ENCODE measurements at regions not wholly inside any gene's neighbourhood (a gene's known extent, or its start where the extent isn't known, plus 50 kb on each side); places are given as distances from the start of the nearest gene placed in this dataset.
"Not testable (repeated sequence)": the region's sequence is repeated elsewhere in the genome, so short reads cannot be mapped to it uniquely, and the experiment has no call there.

- no peak for DNase-seq
- H3K36me3 Mint-ChIP-seq: no peaks in the 10 kb centered on the region
- POLR2A ChIA-PET: no interaction called here
- no peak overlapping the region for H3K27ac Mint-ChIP-seq
- H3K4me1 Mint-ChIP-seq (ENCODE audit: low read depth): no peaks in the 10 kb centered on the region
- peaks cover 14% of the 10 kb centered on the region for H3K27me3 Mint-ChIP-seq
- CTCF ChIA-PET: no interaction called here
- H3K4me3 Mint-ChIP-seq: no peak overlapping the region
- intact Hi-C loops (cut with micrococcal nuclease): no loop called here
- no peaks in the 10 kb centered on the region for H3K9me3 Mint-ChIP-seq
Measured at GRCh38 chr15:81785679-81786078, 260.1 kb downstream of the MEX3B start.

GRCh38 chr15:81785181-81785580, 260.6 kb downstream of the MEX3B start:
- no peak overlapping the region for H3K27ac Mint-ChIP-seq
- H3K4me3 Mint-ChIP-seq: no peak overlapping the region
- no peaks in the 10 kb centered on the region for H3K9me3 Mint-ChIP-seq
- no peaks in the 10 kb centered on the region for H3K4me1 Mint-ChIP-seq (ENCODE audit: low read depth)
- H3K27me3 Mint-ChIP-seq: peaks cover 17% of the 10 kb centered on the region
- DNase-seq: no peak
- intact Hi-C loops (cut with micrococcal nuclease): no loop called here
- POLR2A ChIA-PET: no interaction called here
- H3K36me3 Mint-ChIP-seq: no peaks in the 10 kb centered on the region
- CTCF ChIA-PET: no interaction called here

GRCh38 chr15:81784751-81785150, 261.1 kb downstream of the MEX3B start:
- Mint-ChIP-seq H3K27ac (no peak overlapping the region), H3K27me3 (peaks cover 17% of the 10 kb centered on the region), H3K36me3 (no peaks in the 10 kb centered on the region), H3K9me3 (no peaks in the 10 kb centered on the region), H3K4me1 (ENCODE audit: low read depth) (no peaks in the 10 kb centered on the region), H3K4me3 (no peak overlapping the region)
- ChIA-PET CTCF (no interaction called here), POLR2A (no interaction called here)
- DNase-seq: no peak
- intact Hi-C loops (cut with micrococcal nuclease): no loop called here

- H3K9me3 Mint-ChIP-seq: no peaks in the 10 kb centered on the region
- H3K27ac Mint-ChIP-seq: no peak overlapping the region
- ChIA-PET CTCF (no interaction called here), POLR2A (no interaction called here)
- H3K27me3 Mint-ChIP-seq: peaks cover 14% of the 10 kb centered on the region
- no peaks in the 10 kb centered on the region for H3K36me3 Mint-ChIP-seq
- H3K4me3 Mint-ChIP-seq: no peak overlapping the region
- DNase-seq: no peak
- intact Hi-C loops (cut with micrococcal nuclease): no loop called here
- H3K4me1 Mint-ChIP-seq (ENCODE audit: low read depth): no peaks in the 10 kb centered on the region
Measured at GRCh38 chr15:81783586-81783985, 262.2 kb downstream of the MEX3B start.

GRCh38 chr15:81783076-81783475, 262.7 kb downstream of the MEX3B start:
- H3K27me3 Mint-ChIP-seq: peaks cover 14% of the 10 kb centered on the region
- no peak for DNase-seq
- ChIA-PET POLR2A (no interaction called here), CTCF (no interaction called here)
- no peaks in the 10 kb centered on the region for H3K9me3 Mint-ChIP-seq
- no peaks in the 10 kb centered on the region for H3K4me1 Mint-ChIP-seq (ENCODE audit: low read depth)
- intact Hi-C loops (cut with micrococcal nuclease): no loop called here
- H3K36me3 Mint-ChIP-seq: no peaks in the 10 kb centered on the region
- H3K27ac Mint-ChIP-seq: no peak overlapping the region
- no peak overlapping the region for H3K4me3 Mint-ChIP-seq

GRCh38 chr15:81781395-81781794, 264.4 kb downstream of the MEX3B start:
- DNase-seq: no peak
- H3K9me3 Mint-ChIP-seq: no peaks in the 10 kb centered on the region
- H3K27ac Mint-ChIP-seq: no peak overlapping the region
- no peaks in the 10 kb centered on the region for H3K4me1 Mint-ChIP-seq (ENCODE audit: low read depth)
- CTCF ChIA-PET: no interaction called here
- POLR2A ChIA-PET: no interaction called here
- H3K27me3 Mint-ChIP-seq: peaks cover 13% of the 10 kb centered on the region
- H3K36me3 Mint-ChIP-seq: no peaks in the 10 kb centered on the region
- intact Hi-C loops (cut with micrococcal nuclease): no loop called here
- H3K4me3 Mint-ChIP-seq: no peak overlapping the region

GRCh38 chr15:81780966-81781365, 264.9 kb downstream of the MEX3B start:
- POLR2A ChIA-PET: no interaction called here
- CTCF ChIA-PET: no interaction called here
- intact Hi-C loops (cut with micrococcal nuclease): no loop called here
- H3K4me1 Mint-ChIP-seq (ENCODE audit: low read depth): no peaks in the 10 kb centered on the region
- H3K27me3 Mint-ChIP-seq: peaks cover 13% of the 10 kb centered on the region
- H3K9me3 Mint-ChIP-seq: no peaks in the 10 kb centered on the region
- no peak overlapping the region for H3K27ac Mint-ChIP-seq
- no peak for DNase-seq
- H3K4me3 Mint-ChIP-seq: no peak overlapping the region
- H3K36me3 Mint-ChIP-seq: no peaks in the 10 kb centered on the region

GRCh38 chr15:81779181-81779580, 266.6 kb downstream of the MEX3B start:
- Mint-ChIP-seq H3K4me1 (ENCODE audit: low read depth) (no peaks in the 10 kb centered on the region), H3K36me3 (no peaks in the 10 kb centered on the region), H3K4me3 (no peak overlapping the region), H3K27ac (no peak overlapping the region), H3K27me3 (peaks cover 13% of the 10 kb centered on the region), H3K9me3 (no peaks in the 10 kb centered on the region)
- ChIA-PET CTCF (no interaction called here), POLR2A (no interaction called here)
- intact Hi-C loops (cut with micrococcal nuclease): no loop called here
- no peak for DNase-seq

- Mint-ChIP-seq H3K27me3 (peaks cover 13% of the 10 kb centered on the region), H3K4me1 (ENCODE audit: low read depth) (no peaks in the 10 kb centered on the region), H3K4me3 (no peak overlapping the region), H3K9me3 (no peaks in the 10 kb centered on the region), H3K36me3 (no peaks in the 10 kb centered on the region), H3K27ac (no peak overlapping the region)
- ChIA-PET CTCF (no interaction called here), POLR2A (no interaction called here)
- DNase-seq: no peak
- intact Hi-C loops (cut with micrococcal nuclease): no loop called here
Measured at GRCh38 chr15:81777546-81777945, 268.3 kb downstream of the MEX3B start.

GRCh38 chr15:81776976-81777375, 268.8 kb downstream of the MEX3B start:
- ChIA-PET CTCF (no interaction called here), POLR2A (no interaction called here)

GRCh38 chr15:81775779-81776178, 270.0 kb downstream of the MEX3B start:
- CTCF ChIA-PET; H3K36me3 Mint-ChIP-seq; H3K4me1 Mint-ChIP-seq (ENCODE audit: low read depth); H3K9me3 Mint-ChIP-seq; H3K27ac Mint-ChIP-seq; intact Hi-C loops (cut with micrococcal nuclease); DNase-seq; POLR2A ChIA-PET; H3K27me3 Mint-ChIP-seq; H3K4me3 Mint-ChIP-seq: not testable (repeated sequence)

More at GRCh38 chr15:81776976-81777375, 268.8 kb downstream of the MEX3B start:
- Mint-ChIP-seq H3K4me1 (ENCODE audit: low read depth) (no peaks in the 10 kb centered on the region), H3K4me3 (no peak overlapping the region), H3K9me3 (no peaks in the 10 kb centered on the region), H3K36me3 (no peaks in the 10 kb centered on the region), H3K27ac (no peak overlapping the region), H3K27me3 (peaks cover 12% of the 10 kb centered on the region)
- intact Hi-C loops (cut with micrococcal nuclease): no loop called here
- DNase-seq: no peak

- POLR2A ChIA-PET: no interaction called here
- intact Hi-C loops (cut with micrococcal nuclease): no loop called here
- H3K27me3 Mint-ChIP-seq: peaks cover 3% of the 10 kb centered on the region
Measured at GRCh38 chr15:81774309-81774708, 271.5 kb downstream of the MEX3B start.

GRCh38 chr15:81768773-81769172, 277.0 kb downstream of the MEX3B start:
- no peak overlapping the region for H3K4me3 Mint-ChIP-seq
- ChIA-PET CTCF (no interaction called here), POLR2A (no interaction called here)
- intact Hi-C loops (cut with micrococcal nuclease): no loop called here
- H3K9me3 Mint-ChIP-seq: no peaks in the 10 kb centered on the region
- peaks cover 3% of the 10 kb centered on the region for H3K27me3 Mint-ChIP-seq
- no peaks in the 10 kb centered on the region for H3K36me3 Mint-ChIP-seq
- no peak for DNase-seq
- H3K27ac Mint-ChIP-seq: no peak overlapping the region
- no peaks in the 10 kb centered on the region for H3K4me1 Mint-ChIP-seq (ENCODE audit: low read depth)

More at GRCh38 chr15:81774309-81774708, 271.5 kb downstream of the MEX3B start:
- no peak overlapping the region for H3K4me3 Mint-ChIP-seq
- H3K27ac Mint-ChIP-seq: no peak overlapping the region
- no peaks in the 10 kb centered on the region for H3K9me3 Mint-ChIP-seq
- CTCF ChIA-PET: no interaction called here
- no peaks in the 10 kb centered on the region for H3K4me1 Mint-ChIP-seq (ENCODE audit: low read depth)
- DNase-seq: no peak
- H3K36me3 Mint-ChIP-seq: no peaks in the 10 kb centered on the region

- Mint-ChIP-seq H3K9me3 (no peaks in the 10 kb centered on the region), H3K4me1 (ENCODE audit: low read depth) (no peaks in the 10 kb centered on the region), H3K36me3 (no peaks in the 10 kb centered on the region), H3K27me3 (peaks cover 3% of the 10 kb centered on the region), H3K4me3 (no peak overlapping the region), H3K27ac (no peak overlapping the region)
- DNase-seq: no peak
- POLR2A ChIA-PET: no interaction called here
- intact Hi-C loops (cut with micrococcal nuclease): no loop called here
- CTCF ChIA-PET: no interaction called here
Measured at GRCh38 chr15:81766829-81767475, 278.9 kb downstream of the MEX3B start.
